ENCODE measurements at regions not wholly inside any gene's neighbourhood (a gene's known extent, or its start where the extent isn't known, plus 50 kb on each side); places are given as distances from the start of the nearest gene placed in this dataset.

- TF ChIP-seq EZH2phosphoT487 (IDR thresholded peaks at IDR 0.05; ENCODE audit: borderline replicate concordance, low read length) (no peak), CTCF (conservative IDR thresholded peaks at IDR 0.05; ENCODE audit: low read depth, low read length) (no peak), EZH2 (IDR thresholded peaks at IDR 0.05; ENCODE audit: low read length, unreplicated experiment) (no peak)
Measured at GRCh38 chr2:156165742-156166141, 166.8 kb downstream of the NR4A2 start.
